ENCODE measurements at regions not wholly inside any gene's neighbourhood (a gene's known extent, or its start where the extent isn't known, plus 50 kb on each side); places are given as distances from the start of the nearest gene placed in this dataset. TPM values are rescaled to one million over a fixed set of nuclear protein-coding genes. Genes with fewer than 3 reads are reported as not detected.

DNA sequence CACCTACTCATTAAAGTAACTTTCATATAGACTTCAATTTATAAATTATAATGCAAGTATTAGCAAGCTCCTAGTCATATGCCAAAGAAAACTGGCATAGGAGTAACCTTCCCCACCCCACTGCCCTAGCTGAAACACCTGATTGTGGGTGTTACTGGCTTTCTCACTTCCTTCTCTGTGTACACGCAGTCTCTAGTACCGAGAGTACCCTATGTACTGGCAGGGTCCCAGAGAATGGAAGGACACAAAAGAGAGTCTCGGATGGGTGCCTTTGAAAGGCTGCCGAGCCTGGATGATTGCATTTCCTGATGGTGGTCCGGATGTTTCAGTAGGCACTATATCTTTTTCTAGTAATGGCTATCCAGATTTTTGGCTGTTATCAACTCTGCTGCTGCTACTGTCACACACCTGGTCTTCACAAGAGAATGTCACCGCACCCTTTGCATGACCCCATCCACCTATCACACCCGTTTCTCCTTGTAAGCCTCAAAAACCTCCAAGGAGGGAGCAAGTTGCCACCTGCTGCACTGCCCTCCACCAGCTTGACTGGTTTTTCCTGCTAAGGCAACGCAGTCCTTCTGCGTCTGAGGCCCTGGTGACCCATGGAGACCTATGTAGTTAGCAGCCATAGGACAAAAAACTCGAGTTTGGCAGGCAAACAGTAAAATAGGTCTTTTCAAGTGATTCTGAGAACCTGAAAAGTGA, 53.8 kb upstream of the CLINT1 start:
- H3K27me3 ChIP-seq: no peaks in the 10 kb centered on the region
- H3K4me3 ChIP-seq (replicated peaks in 1 of 3): no peak overlapping the region
- peak; percentile 87 to 90 for DNase-seq
- H3K36me3 ChIP-seq: no peaks in the 10 kb centered on the region
- WGBS, 2 donors: 26 to 34% methylated on average over 10 of the region's 10 CpGs
- TF ChIP-seq POLR2A (IDR thresholded peaks at IDR 0.05) (no peak), CTCF (IDR thresholded peaks at IDR 0.05) (no peak)
- peak overlapping the region; percentile 87 to 97 (median 89) for H3K27ac ChIP-seq
- intact Hi-C loops (cut with DNase I): no loop called here
- H3K4me1 ChIP-seq: peaks cover 50 to 52% of the 10 kb centered on the region in 2 donors
- no peaks in the 10 kb centered on the region for H3K9me3 ChIP-seq

GRCh38 chr5:157911568-157911967, 52.6 kb upstream of the CLINT1 start:
- 95 to 96% methylated on average over 12 of the region's 12 CpGs for WGBS, 2 donors

More at GRCh38 chr5:157911568-157911967, 52.6 kb upstream of the CLINT1 start:
- Histone ChIP-seq H3K27me3 (no peaks in the 10 kb centered on the region), H3K4me3 (replicated peaks in 1 of 3) (no peak overlapping the region), H3K27ac (peak overlapping the region; percentile 87 to 97 (median 89)), H3K36me3 (no peaks in the 10 kb centered on the region), H3K4me1 (peaks cover 39 to 40% of the 10 kb centered on the region in 2 donors), H3K9me3 (no peaks in the 10 kb centered on the region)
- no peak for TF ChIP-seq POLR2A (IDR thresholded peaks at IDR 0.05)
- TF ChIP-seq CTCF (IDR thresholded peaks at IDR 0.05): no peak
- intact Hi-C loops (cut with DNase I): no loop called here
- no peak for DNase-seq

Small RNA genes in the stretch of these regions (small RNA-seq; reads per million reads assigned to genes)
- gene AC091979.2: not detected
- not detected for gene RNU2-48P

All from thyroid gland (tissue), 4 donors.